ENCODE measurements at regions not wholly inside any gene's neighbourhood (a gene's known extent, or its start where the extent isn't known, plus 50 kb on each side); places are given as distances from the start of the nearest gene placed in this dataset.

DNA sequence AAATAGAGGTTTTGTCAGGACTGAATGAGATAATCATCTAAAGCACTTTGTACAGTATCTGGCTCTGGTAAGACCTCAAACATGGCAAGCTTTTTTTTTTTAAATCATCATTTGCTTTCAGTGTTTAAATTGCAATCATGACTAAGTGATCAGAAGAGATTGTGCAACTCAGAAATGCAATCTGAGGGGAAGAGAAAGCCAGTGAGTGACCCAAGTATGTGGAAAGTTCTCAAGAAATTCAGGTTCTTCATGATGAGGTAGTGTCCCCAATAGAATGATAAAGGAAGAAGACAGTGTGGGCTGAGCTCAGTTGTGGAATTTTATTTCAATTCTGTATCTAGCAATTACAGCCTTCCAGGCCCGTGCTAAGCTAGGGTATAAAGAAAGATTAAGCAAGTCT lies 132.2 kb upstream of the TBC1D5 start:
- Mint-ChIP-seq H3K36me3 (ENCODE audit: low read depth) (peaks cover 26% of the 10 kb centered on the region), H3K4me1 (no peaks in the 10 kb centered on the region), H3K27ac (no peak overlapping the region), H3K27me3 (ENCODE audit: insufficient read depth) (no peaks in the 10 kb centered on the region), H3K4me3 (no peak overlapping the region), H3K9me3 (no peaks in the 10 kb centered on the region)
- Histone ChIP-seq H3K9me3 (ENCODE audit: control insufficient read depth, low read length) (no peaks in the 10 kb centered on the region), H3K4me1 (ENCODE audit: control insufficient read depth, insufficient read depth, low read length) (no peaks in the 10 kb centered on the region), H3K27ac (ENCODE audit: low read depth, low read length) (no peak overlapping the region), H3K4me3 (ENCODE audit: low read length) (no peak overlapping the region), H3K36me3 (ENCODE audit: control insufficient read depth, insufficient read depth, low read length) (no peaks in the 10 kb centered on the region), H3K9ac (ENCODE audit: extremely low read depth, low read length, poor library complexity, severe bottlenecking) (no peak overlapping the region), H3K27me3 (ENCODE audit: control insufficient read depth, insufficient read depth, low read length, poor library complexity, severe bottlenecking) (no peaks in the 10 kb centered on the region)
- DNase-seq = no peak
- TF ChIP-seq CTCF (conservative IDR thresholded peaks at IDR 0.05) = no peak
- 67 to 97% methylated on average over 1 of the region's 1 CpG for WGBS, 2 experiments (ENCODE audit: insufficient coverage in 1 of 2, insufficient read length in 1 of 2)

DNA sequence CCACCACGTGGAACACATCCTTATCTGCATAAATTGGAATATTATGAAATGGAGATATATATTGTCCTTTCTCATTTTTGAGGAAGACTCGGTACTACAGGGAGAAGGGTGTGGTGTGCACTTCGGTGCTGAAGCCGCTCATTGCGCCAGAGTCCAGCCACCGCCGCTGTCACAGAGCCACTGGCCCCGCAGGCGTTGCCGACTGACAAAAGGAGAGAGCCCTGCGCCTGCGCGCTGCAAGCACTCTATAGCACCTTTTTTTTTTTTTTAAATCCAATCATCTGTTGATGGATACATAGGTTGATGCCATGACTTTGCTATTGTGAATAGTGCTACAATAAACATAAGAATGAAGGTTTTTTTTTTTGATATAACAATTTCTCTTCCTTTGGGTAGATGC lies 130.0 kb upstream of the TBC1D5 start:
- TF ChIP-seq CTCF (conservative IDR thresholded peaks at IDR 0.05) = no peak
- no peak overlapping the region for H3K27ac Mint-ChIP-seq
- Histone ChIP-seq H3K27me3 (ENCODE audit: control insufficient read depth, insufficient read depth, low read length, poor library complexity, severe bottlenecking) (no peaks in the 10 kb centered on the region), H3K4me1 (ENCODE audit: control insufficient read depth, insufficient read depth, low read length) (no peaks in the 10 kb centered on the region), H3K4me3 (ENCODE audit: low read length) (no peak overlapping the region), H3K27ac (ENCODE audit: low read depth, low read length) (no peak overlapping the region), H3K9me3 (ENCODE audit: control insufficient read depth, low read length) (no peaks in the 10 kb centered on the region), H3K36me3 (ENCODE audit: control insufficient read depth, insufficient read depth, low read length) (no peaks in the 10 kb centered on the region), H3K9ac (ENCODE audit: extremely low read depth, low read length, poor library complexity, severe bottlenecking) (no peak overlapping the region)
- no peaks in the 10 kb centered on the region for H3K9me3 Mint-ChIP-seq
- H3K4me1 Mint-ChIP-seq = peaks cover 5% of the 10 kb centered on the region
- peaks cover 26% of the 10 kb centered on the region for H3K36me3 Mint-ChIP-seq (ENCODE audit: low read depth)
- no peaks in the 10 kb centered on the region for H3K27me3 Mint-ChIP-seq (ENCODE audit: insufficient read depth)
- no peak for DNase-seq
- no peak overlapping the region for H3K4me3 Mint-ChIP-seq
- 94 to 96% methylated on average over 3 to 11 of the region's 13 CpGs for WGBS, 2 experiments (ENCODE audit: insufficient coverage in 1 of 2, insufficient read length in 1 of 2)

DNA sequence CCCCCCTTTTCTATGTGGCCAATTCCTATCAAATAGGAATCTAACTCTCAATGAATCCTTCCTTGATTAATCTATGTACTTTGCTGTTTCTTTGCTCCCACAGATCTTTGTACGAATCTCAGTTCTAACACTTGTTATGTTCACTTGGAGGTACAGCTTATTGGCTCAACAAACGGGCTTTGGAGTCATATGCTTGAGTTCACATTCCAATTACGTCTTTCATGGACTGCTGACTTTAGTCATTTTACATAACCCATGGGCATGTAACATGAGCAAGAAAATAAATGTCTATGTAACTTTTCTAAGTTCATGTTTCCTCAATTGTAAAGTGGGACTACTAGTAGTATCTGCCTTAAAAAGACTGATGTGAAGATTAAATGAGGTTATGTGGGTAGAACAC lies 123.2 kb upstream of the TBC1D5 start:
- no peak overlapping the region for H3K4me3 Mint-ChIP-seq
- no peaks in the 10 kb centered on the region for H3K27me3 ChIP-seq (ENCODE audit: control insufficient read depth, insufficient read depth, low read length, poor library complexity, severe bottlenecking)
- no peak for TF ChIP-seq CTCF (conservative IDR thresholded peaks at IDR 0.05)
- no peaks in the 10 kb centered on the region for H3K27me3 Mint-ChIP-seq (ENCODE audit: insufficient read depth)
- H3K27ac Mint-ChIP-seq = no peak overlapping the region
- no peak for DNase-seq
- no peak overlapping the region for H3K9ac ChIP-seq (ENCODE audit: extremely low read depth, low read length, poor library complexity, severe bottlenecking)
- H3K36me3 ChIP-seq (ENCODE audit: control insufficient read depth, insufficient read depth, low read length) = peaks cover 10% of the 10 kb centered on the region
- peaks cover 21% of the 10 kb centered on the region for H3K4me1 Mint-ChIP-seq
- no peak overlapping the region for H3K27ac ChIP-seq (ENCODE audit: low read depth, low read length)
- H3K36me3 Mint-ChIP-seq (ENCODE audit: low read depth) = peaks cover 49% of the 10 kb centered on the region
- H3K4me1 ChIP-seq (ENCODE audit: control insufficient read depth, insufficient read depth, low read length) = no peaks in the 10 kb centered on the region
- peaks cover 13% of the 10 kb centered on the region for H3K9me3 Mint-ChIP-seq
- 90 to 100% methylated on average over 2 to 3 of the region's 3 CpGs for WGBS, 2 experiments (ENCODE audit: insufficient coverage in 1 of 2, insufficient read length in 1 of 2)
- H3K4me3 ChIP-seq (ENCODE audit: low read length) = no peak overlapping the region
- peaks cover 14% of the 10 kb centered on the region for H3K9me3 ChIP-seq (ENCODE audit: control insufficient read depth, low read length)

All from endodermal cell (in vitro differentiated cells).